ENCODE measurements at regions not wholly inside any gene's neighbourhood (a gene's known extent, or its start where the extent isn't known, plus 50 kb on each side); places are given as distances from the start of the nearest gene placed in this dataset.

GRCh38 chr5:158096835-158097234, 237.9 kb upstream of the CLINT1 start:
- ATAC-seq (ENCODE audit: low read depth) (no peak), DNase-seq (ENCODE audit: low spot score in 2 of 2) (no peak)
- Mint-ChIP-seq H3K4me1 (no peaks in the 10 kb centered on the region), H3K27ac (no peak overlapping the region), H3K4me3 (no peak overlapping the region), H3K36me3 (no peaks in the 10 kb centered on the region), H3K9me3 (no peaks in the 10 kb centered on the region), H3K27me3 (peaks cover 18% of the 10 kb centered on the region)

GRCh38 chr5:158086856-158087255, 227.9 kb upstream of the CLINT1 start:
- Mint-ChIP-seq H3K4me3 (no peak overlapping the region), H3K27ac (no peak overlapping the region), H3K4me1 (no peaks in the 10 kb centered on the region), H3K36me3 (no peaks in the 10 kb centered on the region), H3K27me3 (no peaks in the 10 kb centered on the region), H3K9me3 (no peaks in the 10 kb centered on the region)
- DNase-seq (ENCODE audit: low spot score in 2 of 2) (no peak), ATAC-seq (ENCODE audit: low read depth) (no peak)

GRCh38 chr5:158084292-158084691, 225.3 kb upstream of the CLINT1 start:
- Mint-ChIP-seq H3K27me3 (peaks cover 1% of the 10 kb centered on the region), H3K27ac (no peak overlapping the region), H3K4me1 (peaks cover under 1% of the 10 kb centered on the region), H3K36me3 (no peaks in the 10 kb centered on the region), H3K9me3 (no peaks in the 10 kb centered on the region), H3K4me3 (no peak overlapping the region)
- ATAC-seq (ENCODE audit: low read depth) (no peak), DNase-seq (ENCODE audit: low spot score in 2 of 2) (no peak)

GRCh38 chr5:158082696-158083287, 223.8 kb upstream of the CLINT1 start:
- Mint-ChIP-seq H3K27ac (no peak overlapping the region), H3K27me3 (peaks cover 1% of the 10 kb centered on the region), H3K36me3 (no peaks in the 10 kb centered on the region), H3K4me3 (no peak overlapping the region), H3K9me3 (no peaks in the 10 kb centered on the region), H3K4me1 (peaks cover 4% of the 10 kb centered on the region)
- no peak for DNase-seq (ENCODE audit: low spot score in 2 of 2)
- ATAC-seq (ENCODE audit: low read depth), result no peak

- no peak overlapping the region for H3K27ac Mint-ChIP-seq
- peaks cover 1% of the 10 kb centered on the region for H3K27me3 Mint-ChIP-seq
- no peaks in the 10 kb centered on the region for H3K36me3 Mint-ChIP-seq
- no peak for ATAC-seq (ENCODE audit: low read depth)
- H3K4me1 Mint-ChIP-seq, result peaks cover 8% of the 10 kb centered on the region
- no peak for DNase-seq (ENCODE audit: low spot score in 2 of 2)
- H3K9me3 Mint-ChIP-seq, result no peaks in the 10 kb centered on the region
- no peak overlapping the region for H3K4me3 Mint-ChIP-seq
These were observed 221.2 kb upstream of the CLINT1 start for GRCh38 chr5:158080112-158080511.

GRCh38 chr5:158079097-158079496, 220.2 kb upstream of the CLINT1 start:
- Mint-ChIP-seq H3K9me3 (no peaks in the 10 kb centered on the region), H3K27ac (peak overlapping the region; percentile 80), H3K36me3 (no peaks in the 10 kb centered on the region), H3K27me3 (peaks cover 1% of the 10 kb centered on the region), H3K4me3 (no peak overlapping the region), H3K4me1 (peaks cover 8% of the 10 kb centered on the region)
- ATAC-seq (ENCODE audit: low read depth), result peak; percentile 44
- no peak for DNase-seq (ENCODE audit: low spot score in 2 of 2)

GRCh38 chr5:158074992-158075769, 216.2 kb upstream of the CLINT1 start:
- Mint-ChIP-seq H3K27me3 (peaks cover 1% of the 10 kb centered on the region), H3K27ac (peak overlapping the region; percentile 85), H3K9me3 (no peaks in the 10 kb centered on the region), H3K36me3 (no peaks in the 10 kb centered on the region), H3K4me3 (no peak overlapping the region), H3K4me1 (peaks cover 8% of the 10 kb centered on the region)
- peak; percentile 90 for ATAC-seq (ENCODE audit: low read depth)
- peak; percentile 56 to 61 for DNase-seq (ENCODE audit: low spot score in 2 of 2)

GRCh38 chr5:158074597-158074991, 215.6 kb upstream of the CLINT1 start:
- H3K27ac Mint-ChIP-seq, result peak overlapping the region; percentile 65

GRCh38 chr5:158070859-158071258, 211.9 kb upstream of the CLINT1 start:
- DNase-seq (ENCODE audit: low spot score in 2 of 2) (no peak), ATAC-seq (ENCODE audit: low read depth) (no peak)
- H3K27ac Mint-ChIP-seq, result no peak overlapping the region
- H3K27me3 Mint-ChIP-seq, result no peaks in the 10 kb centered on the region
- H3K36me3 Mint-ChIP-seq, result no peaks in the 10 kb centered on the region
- H3K4me1 Mint-ChIP-seq, result peaks cover 4% of the 10 kb centered on the region
- H3K9me3 Mint-ChIP-seq, result peaks cover 2% of the 10 kb centered on the region
- no peak overlapping the region for H3K4me3 Mint-ChIP-seq

More at GRCh38 chr5:158074597-158074991, 215.6 kb upstream of the CLINT1 start:
- Mint-ChIP-seq H3K9me3 (no peaks in the 10 kb centered on the region), H3K27me3 (peaks cover under 1% of the 10 kb centered on the region), H3K4me1 (peaks cover 8% of the 10 kb centered on the region), H3K36me3 (no peaks in the 10 kb centered on the region), H3K4me3 (no peak overlapping the region)
- no peak for DNase-seq (ENCODE audit: low spot score in 2 of 2)
- no peak for ATAC-seq (ENCODE audit: low read depth)

GRCh38 chr5:158069838-158070237, 210.9 kb upstream of the CLINT1 start:
- no peak overlapping the region for H3K27ac Mint-ChIP-seq
- no peaks in the 10 kb centered on the region for H3K36me3 Mint-ChIP-seq
- H3K27me3 Mint-ChIP-seq, result no peaks in the 10 kb centered on the region
- ATAC-seq (ENCODE audit: low read depth) (no peak), DNase-seq (ENCODE audit: low spot score in 2 of 2) (no peak)
- peaks cover 2% of the 10 kb centered on the region for H3K9me3 Mint-ChIP-seq
- H3K4me3 Mint-ChIP-seq, result no peak overlapping the region
- no peaks in the 10 kb centered on the region for H3K4me1 Mint-ChIP-seq

GRCh38 chr5:158068964-158069363, 210.0 kb upstream of the CLINT1 start:
- Mint-ChIP-seq H3K4me3 (no peak overlapping the region), H3K4me1 (no peaks in the 10 kb centered on the region), H3K27me3 (no peaks in the 10 kb centered on the region), H3K36me3 (no peaks in the 10 kb centered on the region), H3K27ac (no peak overlapping the region), H3K9me3 (peaks cover 2% of the 10 kb centered on the region)
- DNase-seq (ENCODE audit: low spot score in 2 of 2) (no peak), ATAC-seq (ENCODE audit: low read depth) (no peak)

GRCh38 chr5:158066076-158066475, 207.1 kb upstream of the CLINT1 start:
- Mint-ChIP-seq H3K4me3 (no peak overlapping the region), H3K36me3 (no peaks in the 10 kb centered on the region)

GRCh38 chr5:158064334-158065123, 205.6 kb upstream of the CLINT1 start:
- H3K4me1 Mint-ChIP-seq, result no peaks in the 10 kb centered on the region
- H3K9me3 Mint-ChIP-seq, result peaks cover 2% of the 10 kb centered on the region
- no peaks in the 10 kb centered on the region for H3K36me3 Mint-ChIP-seq
- no peak overlapping the region for H3K4me3 Mint-ChIP-seq
- peaks cover 3% of the 10 kb centered on the region for H3K27me3 Mint-ChIP-seq
- DNase-seq (ENCODE audit: low spot score in 2 of 2) (no peak), ATAC-seq (ENCODE audit: low read depth) (no peak)
- no peak overlapping the region for H3K27ac Mint-ChIP-seq

More at GRCh38 chr5:158066076-158066475, 207.1 kb upstream of the CLINT1 start:
- Mint-ChIP-seq H3K27me3 (no peaks in the 10 kb centered on the region), H3K27ac (no peak overlapping the region), H3K4me1 (no peaks in the 10 kb centered on the region), H3K9me3 (peaks cover 2% of the 10 kb centered on the region)
- ATAC-seq (ENCODE audit: low read depth) (no peak), DNase-seq (ENCODE audit: low spot score in 2 of 2) (no peak)

GRCh38 chr5:158063052-158063451, 204.1 kb upstream of the CLINT1 start:
- no peaks in the 10 kb centered on the region for H3K4me1 Mint-ChIP-seq
- ATAC-seq (ENCODE audit: low read depth) (no peak), DNase-seq (ENCODE audit: low spot score in 2 of 2) (no peak)
- no peak overlapping the region for H3K4me3 Mint-ChIP-seq
- H3K36me3 Mint-ChIP-seq, result no peaks in the 10 kb centered on the region
- H3K9me3 Mint-ChIP-seq, result peaks cover 2% of the 10 kb centered on the region
- no peak overlapping the region for H3K27ac Mint-ChIP-seq
- peaks cover 4% of the 10 kb centered on the region for H3K27me3 Mint-ChIP-seq
